22Rv1 (cell line): ENCODE measurements at regions not wholly inside any gene's neighbourhood (a gene's known extent, or its start where the extent isn't known, plus 50 kb on each side); places are given as distances from the start of the nearest gene placed in this dataset.

Experiments used
- ZFX ChIP-seq: fragments of 450-650 bp; IDR thresholded peaks from 2 replicates; pipeline ENCODE4 v1.6.1; 2017; ENCODE audit warnings: antibody characterized with exemption, borderline replicate concordance
- TF ChIP-seq, protein P1 (sequence below): fragments of 450-650 bp; IDR thresholded peaks from 2 replicates; pipeline ENCODE4 v1.5.1; 2017; ENCODE audit warnings: mild to moderate bottlenecking

DNA sequence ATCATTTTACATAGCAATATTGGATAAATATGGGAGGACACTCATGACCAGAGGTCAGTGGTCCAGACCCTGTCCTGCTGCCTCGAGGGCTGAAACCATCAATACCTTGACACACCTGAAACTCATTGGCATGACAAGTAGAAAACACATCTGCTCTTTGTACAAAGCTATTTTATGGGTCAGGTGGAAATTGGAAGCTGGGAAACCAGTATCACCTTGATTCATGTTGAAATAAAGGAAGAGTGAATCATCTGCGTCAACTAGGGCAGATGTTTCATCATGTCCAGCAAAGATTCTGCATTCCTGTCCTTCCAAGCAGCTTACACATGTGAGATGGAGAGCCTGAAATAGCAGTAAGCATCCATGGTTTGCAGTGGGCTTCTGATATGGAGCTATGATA is 80.0 kb upstream of the ERBB4 start:
- TF ChIP-seq, protein P1, sequence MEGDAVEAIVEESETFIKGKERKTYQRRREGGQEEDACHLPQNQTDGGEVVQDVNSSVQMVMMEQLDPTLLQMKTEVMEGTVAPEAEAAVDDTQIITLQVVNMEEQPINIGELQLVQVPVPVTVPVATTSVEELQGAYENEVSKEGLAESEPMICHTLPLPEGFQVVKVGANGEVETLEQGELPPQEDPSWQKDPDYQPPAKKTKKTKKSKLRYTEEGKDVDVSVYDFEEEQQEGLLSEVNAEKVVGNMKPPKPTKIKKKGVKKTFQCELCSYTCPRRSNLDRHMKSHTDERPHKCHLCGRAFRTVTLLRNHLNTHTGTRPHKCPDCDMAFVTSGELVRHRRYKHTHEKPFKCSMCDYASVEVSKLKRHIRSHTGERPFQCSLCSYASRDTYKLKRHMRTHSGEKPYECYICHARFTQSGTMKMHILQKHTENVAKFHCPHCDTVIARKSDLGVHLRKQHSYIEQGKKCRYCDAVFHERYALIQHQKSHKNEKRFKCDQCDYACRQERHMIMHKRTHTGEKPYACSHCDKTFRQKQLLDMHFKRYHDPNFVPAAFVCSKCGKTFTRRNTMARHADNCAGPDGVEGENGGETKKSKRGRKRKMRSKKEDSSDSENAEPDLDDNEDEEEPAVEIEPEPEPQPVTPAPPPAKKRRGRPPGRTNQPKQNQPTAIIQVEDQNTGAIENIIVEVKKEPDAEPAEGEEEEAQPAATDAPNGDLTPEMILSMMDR, result no peak
- TF ChIP-seq ZFX, result no peak
